ENCODE measurements at regions not wholly inside any gene's neighbourhood (a gene's known extent, or its start where the extent isn't known, plus 50 kb on each side); places are given as distances from the start of the nearest gene placed in this dataset.

- no peak for DNase-seq (ENCODE audit: low read depth in 2 of 2)
These were observed 353.8 kb downstream of the AACS start for GRCh38 chr12:125418902-125419564.

DNA sequence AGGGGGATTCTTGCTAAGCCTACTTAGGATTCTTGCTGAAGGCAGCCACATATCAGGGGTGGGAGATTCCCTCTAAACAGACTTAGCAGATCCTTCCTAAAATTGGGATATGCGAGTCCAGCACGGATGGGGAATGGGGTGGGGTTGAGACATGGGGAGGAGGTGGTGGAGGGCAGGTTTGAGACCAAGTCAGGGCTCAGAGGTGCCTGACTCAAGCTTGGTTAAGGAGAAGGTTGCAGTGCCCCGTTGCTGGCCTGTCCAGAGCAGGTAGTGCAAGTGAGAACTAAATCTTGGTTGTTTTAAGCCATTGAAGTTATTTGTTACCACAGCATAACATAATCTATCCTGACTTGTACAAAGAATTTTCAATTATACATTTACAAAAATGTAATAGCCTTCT lies 359.7 kb downstream of the AACS start:
- DNase-seq (ENCODE audit: low read depth in 2 of 2) = no peak

DNA sequence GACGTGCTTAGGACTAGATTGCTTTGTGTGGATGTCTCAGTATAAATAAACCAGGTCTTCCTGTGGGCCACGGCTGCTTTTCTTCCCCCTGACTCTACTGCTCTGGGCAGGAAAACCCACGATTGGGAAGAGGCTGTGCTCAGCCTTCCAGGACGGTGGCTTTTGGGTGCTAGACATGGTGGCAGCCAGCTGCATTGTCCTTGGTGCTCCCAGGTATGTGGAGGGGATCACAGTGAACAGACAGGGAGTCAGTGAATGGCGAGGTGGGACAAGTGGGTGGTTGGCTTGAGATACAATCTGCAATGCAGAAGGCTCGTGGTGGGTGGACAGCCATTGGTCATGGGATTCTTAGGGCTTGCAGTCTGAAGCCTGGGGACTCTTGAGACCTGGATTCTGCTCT lies 366.3 kb downstream of the AACS start:
- no peak for DNase-seq (ENCODE audit: low read depth in 2 of 2)

DNA sequence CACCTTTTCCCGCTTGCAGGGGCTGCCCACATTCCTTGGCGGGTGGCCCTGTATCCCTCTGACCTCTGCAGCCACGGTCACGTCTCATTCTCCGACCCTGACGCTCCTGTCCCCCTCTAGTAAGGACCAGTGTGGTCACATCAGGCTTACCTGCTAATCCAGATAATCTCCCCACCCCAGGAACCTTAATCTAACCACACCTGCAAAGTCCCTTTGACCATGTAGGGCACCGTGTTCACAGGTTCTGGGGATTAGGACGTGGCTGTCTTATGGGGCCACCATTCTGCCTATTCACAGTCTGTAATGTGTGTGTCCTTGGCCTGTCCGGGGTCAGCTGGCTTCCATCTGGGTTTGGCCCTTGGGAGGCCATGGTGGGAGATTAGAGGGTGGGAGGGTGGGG lies 368.9 kb downstream of the AACS start:
- no peak for DNase-seq (ENCODE audit: low read depth in 2 of 2)

DNA sequence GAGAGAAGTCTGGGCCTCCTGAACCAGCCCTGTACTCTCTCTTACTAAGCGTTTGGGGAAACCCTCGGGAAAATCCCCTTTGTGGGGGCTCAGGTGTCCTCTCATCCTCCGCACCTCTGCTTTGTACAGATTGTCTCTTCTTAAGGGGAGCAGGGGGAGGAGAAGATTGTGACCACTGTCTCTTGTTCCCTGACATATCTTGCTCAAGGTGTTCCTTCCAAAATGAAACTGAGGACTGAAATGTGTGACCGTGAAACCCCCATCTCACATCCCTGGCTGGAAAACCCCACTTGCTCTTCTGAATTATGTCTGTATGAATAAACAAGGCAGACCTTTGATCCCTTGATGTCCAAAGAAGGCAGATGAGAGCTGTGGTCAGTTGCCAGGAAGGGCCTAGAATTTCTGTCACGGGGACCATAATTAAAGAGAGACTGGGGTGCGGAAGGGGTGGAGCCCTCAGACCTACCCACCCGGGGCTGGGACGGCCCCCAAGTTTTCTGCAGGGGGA lies 369.8 kb downstream of the AACS start:
- DNase-seq (ENCODE audit: low read depth in 2 of 2) = no peak

- DNase-seq (ENCODE audit: low read depth in 2 of 2) = no peak
These were observed 370.6 kb downstream of the AACS start for GRCh38 chr12:125435871-125436270.

GRCh38 chr12:125436686-125437085 lies 371.5 kb downstream of the AACS start:
- no peak for DNase-seq (ENCODE audit: low read depth in 2 of 2)

- no peak for DNase-seq (ENCODE audit: low read depth in 2 of 2)
These were observed 375.2 kb downstream of the AACS start for GRCh38 chr12:125440399-125440798.

- DNase-seq (ENCODE audit: low read depth in 2 of 2) = no peak
These were observed 378.1 kb downstream of the AACS start for GRCh38 chr12:125443341-125443740.

DNA sequence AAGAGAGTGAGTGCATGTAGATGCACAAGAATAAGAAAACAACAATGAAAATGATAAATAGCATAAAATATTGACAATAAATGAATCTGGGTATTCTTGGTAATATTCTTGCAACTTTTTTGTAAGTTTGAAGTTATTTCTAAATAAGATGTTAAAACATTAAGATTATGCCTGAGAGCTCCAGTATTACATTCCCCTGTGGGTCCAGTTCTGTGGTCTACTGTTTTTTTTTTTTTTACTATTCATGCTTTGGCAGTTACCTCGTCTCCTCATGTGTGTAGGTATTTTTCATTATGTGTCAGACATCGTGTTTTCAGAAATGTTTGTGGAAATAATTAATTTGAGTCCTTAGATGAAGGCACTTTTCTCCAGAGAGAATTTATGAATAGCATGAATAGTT lies 386.2 kb downstream of the AACS start:
- DNase-seq (ENCODE audit: low read depth in 2 of 2) = no peak

- DNase-seq (ENCODE audit: low read depth in 2 of 2) = no peak
These were observed 388.5 kb downstream of the AACS start for GRCh38 chr12:125453751-125454150.

- DNase-seq (ENCODE audit: low read depth in 2 of 2) = no peak
These were observed 389.1 kb downstream of the AACS start for GRCh38 chr12:125454291-125454690.

DNA sequence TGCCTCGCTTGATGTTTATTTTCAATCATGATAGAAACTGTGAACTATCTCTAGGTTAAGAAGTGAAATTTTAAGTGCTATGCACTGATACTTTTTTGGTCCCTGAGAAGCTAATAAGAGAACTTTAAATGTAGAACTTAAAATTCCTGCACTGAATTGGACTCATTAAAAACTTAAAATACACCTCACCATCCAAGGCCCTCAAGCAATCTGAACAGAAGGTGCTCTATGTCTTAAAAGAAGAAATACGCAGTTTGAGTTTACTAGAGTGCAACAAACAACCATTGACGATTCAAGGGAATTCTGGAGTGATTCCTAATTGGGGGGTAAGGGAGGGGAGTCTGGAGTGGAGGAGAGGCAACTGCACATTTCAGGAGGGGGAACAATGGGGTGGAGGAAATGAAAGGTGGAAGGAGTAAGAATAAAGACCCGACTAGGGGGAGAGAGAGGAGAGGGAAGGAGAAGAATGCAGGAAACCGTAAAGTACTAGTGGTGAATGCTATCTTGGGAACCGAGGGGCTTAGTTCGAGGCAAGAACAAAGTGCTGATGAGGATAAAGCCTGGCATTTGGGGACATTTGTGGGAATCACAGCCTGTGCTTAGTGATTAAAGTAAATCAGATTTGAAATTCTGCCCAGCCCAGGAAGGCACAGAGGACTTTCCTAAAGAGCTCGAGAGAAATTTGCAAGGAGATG lies 389.7 kb downstream of the AACS start:
- DNase-seq (ENCODE audit: low read depth in 2 of 2) = no peak

DNA sequence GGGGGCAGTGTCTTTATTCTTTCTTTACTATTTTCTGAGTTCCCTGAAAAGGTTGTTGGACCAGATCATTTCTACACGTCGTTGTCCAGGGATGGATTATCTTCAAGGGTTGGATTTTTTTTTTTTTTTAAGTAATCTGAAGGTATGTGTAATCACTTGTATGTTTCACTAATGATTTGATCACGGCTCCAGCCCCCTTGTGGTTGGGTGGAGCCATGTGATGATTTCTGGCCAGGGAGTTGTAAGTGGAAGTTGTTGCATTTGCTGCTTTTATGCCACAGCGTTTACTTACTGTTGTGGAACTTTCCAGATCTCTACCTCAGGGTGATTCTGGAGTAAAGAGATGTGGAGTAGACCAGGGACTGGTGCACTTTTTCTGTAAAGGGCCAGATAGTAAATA lies 390.3 kb downstream of the AACS start:
- DNase-seq (ENCODE audit: low read depth in 2 of 2) = no peak

GRCh38 chr12:125458552-125459268 lies 393.5 kb downstream of the AACS start:
- no peak for DNase-seq (ENCODE audit: low read depth in 2 of 2)

DNA sequence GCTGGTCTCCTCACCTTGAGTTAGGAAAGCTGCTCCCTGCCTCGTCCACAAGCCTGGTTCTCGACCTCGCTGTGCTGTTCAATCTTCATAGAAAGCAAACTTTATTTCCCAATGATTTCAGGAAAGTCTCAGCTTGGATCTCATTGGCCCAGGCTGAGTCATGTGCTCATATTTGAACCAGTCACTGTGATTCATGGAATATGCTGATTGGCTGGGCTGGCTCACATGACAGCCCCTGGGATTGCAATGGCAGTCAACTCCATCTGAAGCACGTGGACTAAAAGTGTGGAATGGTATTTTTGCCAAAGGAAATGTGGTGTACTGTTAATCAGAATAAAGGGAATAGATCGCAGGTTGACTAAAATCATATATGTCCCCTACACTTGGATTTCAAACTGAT lies 396.6 kb downstream of the AACS start:
- DNase-seq (ENCODE audit: low read depth in 2 of 2) = no peak

DNA sequence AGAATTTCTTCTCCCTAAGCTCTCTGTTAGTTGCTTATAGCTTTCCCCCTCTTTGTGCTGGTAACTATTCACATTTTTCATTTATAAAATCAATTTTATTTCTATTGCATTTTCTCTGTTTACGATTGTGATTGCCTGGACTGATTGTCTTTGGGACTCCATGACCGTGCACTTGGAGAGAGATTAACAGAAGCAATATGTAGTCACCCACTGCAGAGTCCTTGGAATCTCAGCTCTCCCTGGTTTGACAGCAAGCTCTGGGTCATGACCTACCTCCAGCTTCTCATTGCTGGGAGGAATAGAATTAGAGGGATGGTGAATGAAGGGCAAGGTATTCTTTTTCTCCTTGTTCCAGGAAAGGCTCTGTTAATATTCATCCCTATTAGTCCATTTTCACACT lies 398.2 kb downstream of the AACS start:
- no peak for DNase-seq (ENCODE audit: low read depth in 2 of 2)

DNA sequence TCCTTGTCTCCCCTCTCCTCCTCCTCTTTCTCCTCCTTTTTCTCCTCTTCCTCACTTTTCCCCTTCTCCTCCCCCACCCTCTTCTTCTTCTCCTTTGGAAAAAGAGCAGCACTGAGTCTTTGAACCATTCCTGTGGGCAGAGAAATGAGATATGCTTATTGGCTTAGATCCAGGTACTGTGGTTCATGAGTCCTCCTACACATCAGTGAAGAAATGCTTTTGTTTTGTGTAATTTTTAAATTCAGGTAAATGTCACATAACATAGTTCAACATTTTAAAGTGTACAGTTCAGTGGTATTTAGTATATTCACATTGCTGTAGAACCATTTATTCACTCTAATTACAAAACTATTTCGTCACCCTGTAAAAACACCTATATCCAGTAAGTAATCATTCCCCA lies 402.1 kb downstream of the AACS start:
- no peak for DNase-seq (ENCODE audit: low read depth in 2 of 2)

DNA sequence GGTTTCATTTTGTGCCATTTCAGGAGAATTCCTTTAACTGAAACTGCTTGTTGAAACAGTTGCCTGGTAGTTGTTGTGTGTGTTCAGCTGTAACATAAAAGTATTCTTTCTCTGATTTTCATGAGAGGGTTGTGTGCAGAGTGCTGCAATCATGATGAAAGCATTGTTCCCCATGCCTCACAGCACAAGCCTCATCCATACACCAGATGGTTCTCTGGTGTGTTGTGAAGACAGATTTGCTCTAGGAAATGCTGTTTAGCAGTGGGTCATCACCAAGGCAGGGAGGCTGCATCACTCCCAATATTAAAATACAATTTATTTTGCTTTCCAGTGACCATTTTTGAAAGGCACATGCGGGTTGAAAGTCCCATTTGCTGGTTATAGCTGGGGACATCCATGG lies 404.4 kb downstream of the AACS start:
- DNase-seq (ENCODE audit: low read depth in 2 of 2) = no peak

- DNase-seq (ENCODE audit: low read depth in 2 of 2) = no peak
These were observed 405.9 kb downstream of the AACS start for GRCh38 chr12:125470838-125471783.

DNA sequence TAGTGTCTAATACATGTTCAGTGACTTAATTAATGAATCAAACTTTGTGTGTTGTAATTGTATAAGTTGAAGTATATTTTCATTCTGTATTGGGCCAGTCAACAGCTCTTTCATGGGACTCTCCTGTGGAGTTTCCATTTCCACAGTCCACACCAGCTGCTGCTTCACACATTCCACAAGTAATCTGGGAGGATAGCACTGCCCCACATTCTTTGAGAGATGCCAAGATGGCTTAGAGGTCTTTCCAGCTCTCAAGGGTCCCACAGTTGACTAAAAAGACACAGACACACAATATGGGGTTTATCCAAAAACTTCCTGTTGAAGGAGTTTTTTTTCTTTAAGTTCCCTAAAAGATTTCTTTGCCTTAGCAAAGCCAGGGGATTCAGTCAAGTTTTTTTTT lies 408.3 kb downstream of the AACS start:
- DNase-seq (ENCODE audit: low read depth in 2 of 2) = no peak

GRCh38 chr12:125487336-125487735 lies 422.1 kb downstream of the AACS start:
- no peak for DNase-seq (ENCODE audit: low read depth in 2 of 2)

Data from lung microvascular endothelial cell (primary cell).